Spleen (tissue), 11 donors: ENCODE measurements at regions not wholly inside any gene's neighbourhood (a gene's known extent, or its start where the extent isn't known, plus 50 kb on each side); places are given as distances from the start of the nearest gene placed in this dataset.

ENCODE experiments used
- DNase-seq: peaks from one replicate; pipeline ENCODE4 v3.0.0-alpha.2; 2020
- H3K27ac ChIP-seq, 8 donors: fragments of 200-600 bp; sonication (generic) in 7 of 8; 1 replicate in 4 of 8; 2 replicates in 4 of 8; pipeline versions ENCODE4 v1.5.0 to v1.8.0; 2016 to 2021; ENCODE audit warnings: inconsistent platforms in 4 of 8, mild to moderate bottlenecking in 4 of 8, moderate library complexity in 1 of 8
- H3K27me3 ChIP-seq, 7 donors: fragments of 200-600 bp; sonication (generic) in 6 of 7; replicated peaks in 1 of 7; 1 replicate in 4 of 7; 2 replicates in 3 of 7; pipeline versions ENCODE4 v1.5.0 to v1.8.0; 2016 to 2021; ENCODE audit warnings: inconsistent platforms in 3 of 7, mild to moderate bottlenecking in 1 of 7
- H3K36me3 ChIP-seq, 6 donors: fragments of 200-600 bp; sonication (generic) in 5 of 6; 1 replicate in 4 of 6; 2 replicates in 2 of 6; pipeline versions ENCODE4 v1.5.0 to v1.8.0; 2016 to 2021; ENCODE audit warnings: inconsistent platforms in 2 of 6
- H3K4me1 ChIP-seq, 6 donors: fragments of 200-600 bp; sonication (generic) in 5 of 6; 1 replicate in 3 of 6; 2 replicates in 3 of 6; pipeline versions ENCODE4 v1.5.0 to v1.8.0; 2016 to 2021; ENCODE audit warnings: inconsistent platforms in 3 of 6
- H3K4me3 ChIP-seq, 8 donors: fragments of 200-600 bp; sonication (generic) in 7 of 8; 1 replicate in 4 of 8; 2 replicates in 4 of 8; pipeline versions ENCODE4 v1.5.0 to v1.8.0; 2016 to 2021; ENCODE audit warnings: inconsistent platforms in 4 of 8, mild to moderate bottlenecking in 4 of 8, moderate library complexity in 2 of 8
- H3K9me3 ChIP-seq, 8 donors: fragments of 200-600 bp; sonication (generic) in 7 of 8; 1 replicate in 4 of 8; 2 replicates in 4 of 8; pipeline versions ENCODE4 v1.5.0 to v1.8.0; 2016 to 2021; ENCODE audit warnings: inconsistent platforms in 4 of 8
- CTCF ChIP-seq, 11 experiments: fragments of 200-600 bp in 7 of 11; fragments of 450-650 bp in 4 of 11; sonication (generic) in 4 of 11; IDR thresholded peaks in 8 of 11; conservative IDR thresholded peaks in 3 of 11; 1 replicate in 7 of 11; 2 replicates in 4 of 11; pipeline versions ENCODE4 v1.4.0 to v1.8.0; 2016 to 2021; ENCODE audit warnings: antibody characterized with exemption in 11 of 11, inconsistent platforms in 4 of 11, mild to moderate bottlenecking in 1 of 11
- POLR2A ChIP-seq, 3 donors: fragments of 450-650 bp; IDR thresholded peaks; one replicate each; pipeline ENCODE4 v1.5.1; 2017; ENCODE audit warnings: antibody characterized with exemption in 3 of 3, mild to moderate bottlenecking in 1 of 3
- POLR2AphosphoS5 ChIP-seq, 3 donors: sonication (generic); formaldehyde crosslinking; IDR thresholded peaks; one replicate each; pipeline ENCODE4 v1.5.1; 2017; ENCODE audit warnings: antibody characterized with exemption in 3 of 3
- WGBS, 5 donors: extraction: QIAGEN DNeasy Blood & Tissue Kit in 3 of 5; methylation state at CpG; one replicate each; pipeline versions ENCODE4 v1.1.5 to v1.1.7; 2013 to 2018; 5-methylcytosine and 5-hydroxymethylcytosine counted together
- intact Hi-C: fragments of 100-400 bp; cut with DNase I; formaldehyde crosslinking; loops from one replicate; pipeline ENCODE4 v1.15.0; 2023; ENCODE audit warnings: low total_unique reads
- donor health status: healthy with polysubstance abuse.
- donor health status: DM: no; HTN: no; CAD: no; lungs with moderate emphysema.
- donor health status: DM: no; HTN: no; CAD: no.
- donor health status: Bipolar disorder and iron deficiency.
- donor health status: healthy.
- donor health status: DM: no; HTN: no; CAD: no.
- donor health status: DM: yes; HTN: yes; CAD: no.

DNA sequence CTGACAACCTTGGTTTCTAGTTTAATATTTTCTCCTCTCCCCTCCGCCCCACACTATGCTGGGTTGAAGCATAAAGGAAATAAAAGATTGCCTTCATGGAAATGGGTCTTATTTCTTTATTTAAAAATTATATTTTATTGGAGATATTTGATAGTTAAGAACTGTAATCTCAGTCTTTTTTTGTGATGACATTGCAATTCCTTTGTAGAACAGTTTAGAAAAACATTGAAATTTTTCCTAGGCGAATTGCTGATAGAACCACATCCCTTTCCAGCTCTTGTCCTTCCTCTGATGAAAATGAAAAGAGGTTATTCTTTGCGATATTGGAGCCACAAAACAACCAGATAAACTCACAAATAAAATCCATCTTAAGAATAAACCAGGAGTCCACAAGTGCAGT, 125.6 kb upstream of the NRIP1 start:
- Histone ChIP-seq H3K4me1 (no peaks in the 10 kb centered on the region), H3K27me3 (no peaks in the 10 kb centered on the region), H3K9me3 (no peaks in the 10 kb centered on the region), H3K36me3 (no peaks in the 10 kb centered on the region), H3K4me3 (no peak overlapping the region), H3K27ac (no peak overlapping the region)
- DNase-seq = no peak
- 84 to 98% (median 86%) methylated on average over 3 of the region's 3 CpGs for WGBS, 5 donors
- TF ChIP-seq POLR2A (IDR thresholded peaks at IDR 0.05) (no peak), POLR2AphosphoS5 (IDR thresholded peaks at IDR 0.05) (no peak)
- intact Hi-C loops = no loop called here

- no peak overlapping the region for H3K27ac ChIP-seq
- intact Hi-C loops = no loop called here
- no peaks in the 10 kb centered on the region for H3K9me3 ChIP-seq
- H3K27me3 ChIP-seq = no peaks in the 10 kb centered on the region
- H3K4me3 ChIP-seq = no peak overlapping the region
- no peaks in the 10 kb centered on the region for H3K36me3 ChIP-seq
- no peaks in the 10 kb centered on the region for H3K4me1 ChIP-seq
- no peak for DNase-seq
- 88 to 93% (median 92%) methylated on average over 5 of the region's 5 CpGs for WGBS, 5 donors
- TF ChIP-seq POLR2A (IDR thresholded peaks at IDR 0.05) (no peak), POLR2AphosphoS5 (IDR thresholded peaks at IDR 0.05) (no peak), CTCF (IDR thresholded peaks at IDR 0.05 in 8 of 11, conservative IDR thresholded peaks at IDR 0.05 in 3 of 11) (no peak)
Measured at GRCh38 chr21:15190837-15191236, 126.0 kb upstream of the NRIP1 start.

DNA sequence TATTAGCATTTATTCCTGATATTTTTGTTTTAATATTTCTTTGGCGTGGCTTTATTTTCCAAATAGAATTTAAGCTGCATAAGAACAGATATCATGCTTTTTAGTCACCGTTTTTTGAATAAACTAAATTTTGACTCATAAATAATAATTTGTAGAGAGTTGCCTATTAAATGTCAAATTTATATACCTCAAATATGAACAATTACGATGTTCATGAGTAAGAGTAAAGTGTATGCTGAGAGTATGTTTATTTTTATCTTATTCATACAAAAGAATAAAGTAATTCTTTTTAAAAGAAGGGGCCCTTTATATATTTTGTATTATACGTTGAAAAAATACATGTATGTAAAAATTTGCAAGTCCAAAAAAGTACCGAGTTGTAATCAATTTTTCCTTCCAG, 126.5 kb upstream of the NRIP1 start:
- WGBS, 5 donors = 86 to 95% (median 93%) methylated on average over 5 of the region's 5 CpGs
- H3K4me1 ChIP-seq = no peaks in the 10 kb centered on the region
- no peak for TF ChIP-seq POLR2AphosphoS5 (IDR thresholded peaks at IDR 0.05)
- no peak for TF ChIP-seq CTCF (IDR thresholded peaks at IDR 0.05 in 8 of 11, conservative IDR thresholded peaks at IDR 0.05 in 3 of 11)
- TF ChIP-seq POLR2A (IDR thresholded peaks at IDR 0.05) = no peak
- intact Hi-C loops = no loop called here
- DNase-seq = no peak
- H3K27ac ChIP-seq = no peak overlapping the region
- no peaks in the 10 kb centered on the region for H3K36me3 ChIP-seq
- H3K4me3 ChIP-seq = no peak overlapping the region
- no peaks in the 10 kb centered on the region for H3K9me3 ChIP-seq
- H3K27me3 ChIP-seq = no peaks in the 10 kb centered on the region

GRCh38 chr21:15192243-15192642, 127.4 kb upstream of the NRIP1 start:
- no peak overlapping the region for H3K27ac ChIP-seq
- no peaks in the 10 kb centered on the region for H3K27me3 ChIP-seq
- WGBS, 5 donors = 72 to 88% (median 74%) methylated on average over 3 of the region's 3 CpGs
- no peak for TF ChIP-seq POLR2AphosphoS5 (IDR thresholded peaks at IDR 0.05)
- H3K36me3 ChIP-seq = no peaks in the 10 kb centered on the region
- H3K9me3 ChIP-seq = no peaks in the 10 kb centered on the region
- no peaks in the 10 kb centered on the region for H3K4me1 ChIP-seq
- no peak for DNase-seq
- H3K4me3 ChIP-seq = no peak overlapping the region
- intact Hi-C loops = no loop called here

GRCh38 chr21:15193937-15194336, 129.1 kb upstream of the NRIP1 start:
- no peak for DNase-seq
- no peaks in the 10 kb centered on the region for H3K27me3 ChIP-seq
- H3K27ac ChIP-seq = no peak overlapping the region
- 84 to 92% (median 91%) methylated on average over 3 of the region's 3 CpGs for whole genome bisulfite sequencing, 5 donors
- no peaks in the 10 kb centered on the region for H3K9me3 ChIP-seq
- no peaks in the 10 kb centered on the region for H3K4me1 ChIP-seq
- intact Hi-C loops = no loop called here
- H3K36me3 ChIP-seq = no peaks in the 10 kb centered on the region
- no peak overlapping the region for H3K4me3 ChIP-seq
- TF ChIP-seq POLR2AphosphoS5 (IDR thresholded peaks at IDR 0.05) = no peak

DNA sequence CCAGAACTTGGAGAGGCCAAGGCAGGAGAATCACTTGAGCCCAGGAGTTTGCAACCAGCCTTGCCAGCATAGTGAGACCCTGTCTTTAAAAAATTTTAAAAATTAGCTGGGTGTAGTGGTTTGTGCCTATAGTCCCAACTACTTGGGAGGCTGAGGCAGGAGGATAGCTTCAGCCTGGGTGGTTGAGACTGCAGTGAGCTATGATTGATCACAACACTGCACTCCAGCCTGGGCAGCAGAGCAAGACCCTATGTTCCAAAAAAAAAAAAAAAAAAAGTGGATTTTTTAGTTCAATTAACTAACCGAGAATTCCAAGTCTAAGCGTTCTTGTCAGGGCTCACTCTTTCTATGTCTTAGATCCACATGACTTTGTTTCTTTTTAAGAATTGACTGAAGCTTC, 130.3 kb upstream of the NRIP1 start:
- Histone ChIP-seq H3K4me3 (no peak overlapping the region), H3K4me1 (no peaks in the 10 kb centered on the region), H3K27me3 (no peaks in the 10 kb centered on the region), H3K36me3 (no peaks in the 10 kb centered on the region), H3K9me3 (no peaks in the 10 kb centered on the region), H3K27ac (no peak overlapping the region)
- WGBS, 5 donors = 67 to 100% (median 97%) methylated on average over 2 of the region's 2 CpGs
- no peak for DNase-seq
- no peak for TF ChIP-seq POLR2A (IDR thresholded peaks at IDR 0.05)
- TF ChIP-seq CTCF (IDR thresholded peaks at IDR 0.05 in 8 of 11, conservative IDR thresholded peaks at IDR 0.05 in 3 of 11) = no peak
- no peak for TF ChIP-seq POLR2AphosphoS5 (IDR thresholded peaks at IDR 0.05)
- intact Hi-C loops = no loop called here
